Right atrium auricular region (tissue), 2 donors: ENCODE measurements at regions not wholly inside any gene's neighbourhood (a gene's known extent, or its start where the extent isn't known, plus 50 kb on each side); places are given as distances from the start of the nearest gene placed in this dataset.

Source experiments
- DNase-seq: peaks from one replicate; pipeline ENCODE4 v3.0.0-alpha.2; 2019; ENCODE audit warnings: low spot score
- H3K27ac ChIP-seq, 2 donors: fragments of 200-600 bp; sonication (generic); 1 replicate in 1 of 2; 2 replicates in 1 of 2; pipeline ENCODE4 v1.5.1; 2016 to 2019
- H3K27me3 ChIP-seq, 2 donors: fragments of 200-600 bp; sonication (generic); one replicate each; pipeline versions ENCODE4 v1.5.1 to v1.6.0; 2017 to 2019
- H3K36me3 ChIP-seq: fragments of 200-600 bp; sonication (generic); one replicate; pipeline ENCODE4 v1.5.1; 2016
- H3K4me1 ChIP-seq, 2 donors: fragments of 200-600 bp; sonication (generic); one replicate each; pipeline versions ENCODE4 v1.5.1 to v1.6.0; 2017 to 2019
- H3K4me3 ChIP-seq, 2 donors: fragments of 200-600 bp; sonication (generic); 1 replicate in 1 of 2; 2 replicates in 1 of 2; pipeline ENCODE4 v1.5.1; 2017 to 2019; ENCODE audit warnings: mild to moderate bottlenecking in 1 of 2, moderate library complexity in 1 of 2
- H3K9me3 ChIP-seq, 2 donors: fragments of 200-600 bp; sonication (generic); one replicate each; pipeline ENCODE4 v1.5.1; 2019
- TF ChIP-seq, protein P1 (sequence below), 2 donors: fragments of 200-600 bp; sonication (generic); IDR thresholded peaks; one replicate each; pipeline ENCODE4 v1.5.1; 2019; ENCODE audit warnings: antibody characterized with exemption in 2 of 2

DNA sequence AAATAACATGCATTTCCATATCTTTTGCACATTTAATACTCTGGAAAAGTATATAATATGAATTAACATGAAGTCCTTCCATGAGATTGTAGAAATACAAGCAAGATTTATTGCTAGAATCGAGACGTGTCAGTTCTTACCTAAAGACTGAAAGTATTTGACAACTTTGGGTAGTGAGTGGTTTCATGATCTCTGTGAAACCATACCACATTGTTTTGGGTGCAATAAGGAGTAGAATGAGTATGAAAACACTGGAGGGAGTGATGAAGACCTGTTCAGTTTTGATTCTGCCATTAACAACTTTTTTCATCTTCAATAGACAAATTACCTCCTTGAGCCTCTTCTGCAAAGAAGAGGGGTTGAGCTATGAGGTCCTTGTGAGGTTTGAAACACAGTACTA, 133.7 kb downstream of the NUDT12 start:
- Histone ChIP-seq H3K9me3 (peaks cover 0 to 5% of the 10 kb centered on the region in 2 donors), H3K27me3 (no peaks in the 10 kb centered on the region), H3K4me1 (no peaks in the 10 kb centered on the region), H3K27ac (no peak overlapping the region), H3K36me3 (no peaks in the 10 kb centered on the region), H3K4me3 (no peak overlapping the region)
- TF ChIP-seq, protein P1, sequence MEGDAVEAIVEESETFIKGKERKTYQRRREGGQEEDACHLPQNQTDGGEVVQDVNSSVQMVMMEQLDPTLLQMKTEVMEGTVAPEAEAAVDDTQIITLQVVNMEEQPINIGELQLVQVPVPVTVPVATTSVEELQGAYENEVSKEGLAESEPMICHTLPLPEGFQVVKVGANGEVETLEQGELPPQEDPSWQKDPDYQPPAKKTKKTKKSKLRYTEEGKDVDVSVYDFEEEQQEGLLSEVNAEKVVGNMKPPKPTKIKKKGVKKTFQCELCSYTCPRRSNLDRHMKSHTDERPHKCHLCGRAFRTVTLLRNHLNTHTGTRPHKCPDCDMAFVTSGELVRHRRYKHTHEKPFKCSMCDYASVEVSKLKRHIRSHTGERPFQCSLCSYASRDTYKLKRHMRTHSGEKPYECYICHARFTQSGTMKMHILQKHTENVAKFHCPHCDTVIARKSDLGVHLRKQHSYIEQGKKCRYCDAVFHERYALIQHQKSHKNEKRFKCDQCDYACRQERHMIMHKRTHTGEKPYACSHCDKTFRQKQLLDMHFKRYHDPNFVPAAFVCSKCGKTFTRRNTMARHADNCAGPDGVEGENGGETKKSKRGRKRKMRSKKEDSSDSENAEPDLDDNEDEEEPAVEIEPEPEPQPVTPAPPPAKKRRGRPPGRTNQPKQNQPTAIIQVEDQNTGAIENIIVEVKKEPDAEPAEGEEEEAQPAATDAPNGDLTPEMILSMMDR (IDR thresholded peaks at IDR 0.05) = no peak
- no peak for DNase-seq

DNA sequence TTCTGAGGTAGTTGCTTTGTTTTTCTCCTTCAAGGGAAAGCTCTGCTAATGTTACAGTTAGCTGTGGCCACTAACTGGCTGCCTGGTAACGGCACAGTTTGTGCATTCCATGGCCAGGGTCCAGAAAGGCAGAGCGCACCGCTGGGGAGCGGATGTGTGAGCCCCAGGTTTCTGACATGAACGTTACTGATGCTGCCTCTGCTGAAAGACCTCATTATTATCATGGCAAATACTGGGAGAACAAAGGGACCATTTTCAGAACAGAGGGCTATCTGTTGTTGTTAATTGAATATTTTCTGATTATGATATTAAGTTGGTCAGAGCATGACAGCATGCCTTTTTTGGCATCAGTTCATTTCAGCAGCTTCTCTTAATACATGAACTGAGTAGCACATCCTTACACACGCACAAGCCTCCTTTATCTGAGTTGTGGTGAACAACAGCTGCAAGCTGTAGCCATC, 134.1 kb downstream of the NUDT12 start:
- Histone ChIP-seq H3K36me3 (no peaks in the 10 kb centered on the region), H3K4me3 (no peak overlapping the region), H3K4me1 (no peaks in the 10 kb centered on the region), H3K9me3 (peaks cover 0 to 5% of the 10 kb centered on the region in 2 donors), H3K27me3 (no peaks in the 10 kb centered on the region), H3K27ac (no peak overlapping the region)
- DNase-seq = no peak
- TF ChIP-seq, protein P1 (IDR thresholded peaks at IDR 0.05) = no peak

DNA sequence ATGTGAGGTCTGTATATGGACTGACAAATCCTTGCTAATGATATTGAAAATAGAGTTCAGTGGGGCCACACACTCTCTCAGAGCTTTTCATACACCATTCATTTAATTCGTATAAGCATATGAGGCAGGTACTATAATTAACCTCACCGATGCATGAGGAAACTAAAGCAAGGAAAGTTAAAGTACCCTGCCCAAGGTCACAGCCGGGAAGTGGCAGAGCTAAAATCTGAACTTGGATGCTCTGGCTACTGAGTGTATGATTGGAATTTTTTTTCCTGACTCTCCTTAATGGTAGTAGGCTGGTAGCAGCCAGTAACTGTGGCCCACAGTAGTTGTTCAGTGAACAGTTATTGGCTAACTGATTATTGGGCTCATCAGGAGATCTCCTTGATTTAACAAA, 135.3 kb downstream of the NUDT12 start:
- Histone ChIP-seq H3K4me3 (no peak overlapping the region), H3K27me3 (no peaks in the 10 kb centered on the region), H3K4me1 (no peaks in the 10 kb centered on the region), H3K27ac (no peak overlapping the region), H3K9me3 (peaks cover 0 to 5% of the 10 kb centered on the region in 2 donors), H3K36me3 (no peaks in the 10 kb centered on the region)
- no peak for DNase-seq
- TF ChIP-seq, protein P1 (IDR thresholded peaks at IDR 0.05) = no peak

DNA sequence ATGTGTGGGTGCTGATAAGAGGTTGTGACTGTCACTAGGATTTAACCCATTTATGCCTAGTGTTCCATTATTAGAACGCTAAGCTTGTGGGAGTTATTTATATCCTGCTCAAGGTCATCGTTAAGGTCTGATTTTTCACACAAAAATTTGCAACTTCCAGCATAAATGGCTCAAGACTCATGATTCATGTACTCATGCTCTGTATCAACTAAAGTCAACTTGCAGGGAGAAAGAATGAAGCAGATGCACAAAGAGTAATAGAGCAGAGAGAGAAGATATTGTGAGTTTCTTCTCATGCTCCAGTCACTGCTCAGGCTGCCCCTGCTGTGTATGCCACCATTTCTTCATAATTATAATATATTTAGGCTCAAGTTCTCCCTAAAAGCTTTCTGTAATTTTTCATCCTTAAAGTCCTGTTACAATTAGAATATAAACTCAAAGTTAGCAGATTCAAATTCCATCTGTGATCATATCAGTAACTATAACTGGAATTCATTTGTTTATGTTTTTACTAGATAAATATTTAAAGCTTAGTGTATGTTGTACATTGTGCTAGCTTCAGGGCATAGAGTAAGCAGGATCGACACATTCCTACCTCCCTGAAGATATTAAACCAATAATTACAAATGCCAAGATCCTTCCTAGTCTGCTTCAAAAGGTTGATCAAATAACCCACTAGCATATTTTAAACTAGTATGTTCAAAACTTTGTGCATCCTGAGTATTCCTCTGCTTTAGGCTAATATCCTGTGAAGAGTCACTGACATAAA, 136.7 kb downstream of the NUDT12 start:
- H3K27me3 ChIP-seq = no peaks in the 10 kb centered on the region
- no peaks in the 10 kb centered on the region for H3K36me3 ChIP-seq
- H3K4me3 ChIP-seq = no peak overlapping the region
- no peak for DNase-seq
- no peaks in the 10 kb centered on the region for H3K4me1 ChIP-seq
- peaks cover 0 to 5% of the 10 kb centered on the region in 2 donors for H3K9me3 ChIP-seq
- TF ChIP-seq, protein P1 (IDR thresholded peaks at IDR 0.05) = no peak
- no peak overlapping the region for H3K27ac ChIP-seq

DNA sequence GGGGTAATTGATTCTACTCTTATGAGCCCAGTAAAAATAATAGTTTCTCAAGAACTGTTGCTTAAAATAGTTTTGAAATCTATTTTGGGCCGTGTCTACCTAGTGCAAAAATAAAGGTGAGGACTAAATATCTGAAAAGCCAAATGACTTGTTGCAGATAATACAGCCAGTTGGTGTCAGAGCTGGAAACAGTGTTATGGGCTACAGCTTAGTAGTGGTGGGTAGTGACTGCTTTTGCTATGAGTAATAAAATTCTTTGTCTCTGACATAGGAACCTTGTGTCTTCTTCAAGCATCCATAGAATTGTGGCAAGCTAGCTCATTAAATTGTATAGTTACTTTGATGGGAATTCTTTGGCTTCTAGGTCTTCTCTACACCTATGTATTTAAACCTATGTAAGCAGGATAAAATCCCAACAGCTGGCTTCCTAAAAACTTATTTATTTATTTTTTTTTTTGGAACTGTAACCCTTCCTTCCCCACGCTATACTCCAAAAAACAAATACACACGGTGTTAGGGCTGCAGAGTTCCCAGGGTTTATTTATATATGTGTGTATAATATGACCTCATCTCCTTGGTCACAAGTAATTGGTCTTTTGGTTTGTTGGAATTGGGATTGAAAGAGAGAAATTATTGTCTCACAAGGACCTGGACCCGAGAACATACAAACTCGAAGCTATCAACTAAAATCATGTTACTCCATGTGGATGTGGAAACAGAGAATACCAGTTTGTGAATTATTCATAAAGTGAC, 138.0 kb downstream of the NUDT12 start:
- H3K4me1 ChIP-seq = no peaks in the 10 kb centered on the region
- no peak overlapping the region for H3K4me3 ChIP-seq
- H3K27me3 ChIP-seq = no peaks in the 10 kb centered on the region
- TF ChIP-seq, protein P1 (IDR thresholded peaks at IDR 0.05) = no peak
- H3K27ac ChIP-seq = no peak overlapping the region
- no peaks in the 10 kb centered on the region for H3K36me3 ChIP-seq
- DNase-seq = no peak
- peaks cover 0 to 5% of the 10 kb centered on the region in 2 donors for H3K9me3 ChIP-seq
